ENCODE measurements at regions not wholly inside any gene's neighbourhood (a gene's known extent, or its start where the extent isn't known, plus 50 kb on each side); places are given as distances from the start of the nearest gene placed in this dataset.

- H3K18ac ChIP-seq (ENCODE audit: extremely low read depth, low read length), result no peak overlapping the region
- no peak overlapping the region for H2BK20ac ChIP-seq (ENCODE audit: low read length)
- no peaks in the 10 kb centered on the region for H4K20me1 ChIP-seq (replicated peaks in 1 of 2; ENCODE audit: control insufficient read depth in 1 of 2, insufficient read depth in 2 of 2, low read length in 2 of 2)
- H3K79me2 ChIP-seq (ENCODE audit: control insufficient read depth in 1 of 2, insufficient read depth in 2 of 2, low read length in 2 of 2), result no peaks in the 10 kb centered on the region
- H3K4me3 ChIP-seq (ENCODE audit: extremely low read depth in 1 of 4, insufficient read depth in 2 of 4, low read depth in 3 of 4, low read length in 4 of 4), result no peak overlapping the region
- H3K9me3 ChIP-seq (ENCODE audit: insufficient read depth in 2 of 2, low read depth in 1 of 2, low read length in 1 of 2), result no peaks in the 10 kb centered on the region
- no peaks in the 10 kb centered on the region for H3K23me2 ChIP-seq (ENCODE audit: low read depth, low read length)
- no peak overlapping the region for H4K8ac ChIP-seq (ENCODE audit: extremely low read depth, insufficient read depth, low read length)
- FAIRE-seq (no peak), DNase-seq (ENCODE audit: low read depth in 1 of 2, low spot score in 2 of 2) (no peak)
- ChIA-PET CTCF (ENCODE audit: partially characterized antibody) (interaction anchor here (0.6 to 0.8 kb wide), 2 partner anchors 44 to 817 kb away, joined by 3 read pairs; no protein-coding TSS in a partner anchor), POLR2A (ENCODE audit: partially characterized antibody) (no interaction called here)
- no peak overlapping the region for H3K4ac ChIP-seq (replicated peaks; ENCODE audit: insufficient read length, low read depth, low read length)
- H2BK15ac ChIP-seq (ENCODE audit: low read length), result no peak overlapping the region
- H3K27ac ChIP-seq (ENCODE audit: low read depth, low read length), result no peak overlapping the region
- no peak overlapping the region for H3K9ac ChIP-seq (replicated peaks in 1 of 4; ENCODE audit: extremely low read depth in 1 of 4, low read depth in 3 of 4, low read length in 3 of 4)
- H4K91ac ChIP-seq (replicated peaks; ENCODE audit: insufficient read length, low read length), result no peak overlapping the region
- no peak overlapping the region for H2AFZ ChIP-seq (ENCODE audit: low read length)
- H3K56ac ChIP-seq (replicated peaks; ENCODE audit: insufficient read length, low read depth, low read length), result no peak overlapping the region
- no peak overlapping the region for H3K23ac ChIP-seq (ENCODE audit: insufficient read length)
- H2AK5ac ChIP-seq (ENCODE audit: low read depth, low read length), result no peak overlapping the region
- no peaks in the 10 kb centered on the region for H3K4me1 ChIP-seq (replicated peaks in 1 of 4; ENCODE audit: control insufficient read depth in 3 of 4, insufficient read depth in 4 of 4, low read length in 3 of 4)
- no peak overlapping the region for H4K5ac ChIP-seq (ENCODE audit: insufficient read length, low read depth, low read length)
- H3K4me2 ChIP-seq (ENCODE audit: insufficient read depth in 1 of 2, low read depth in 2 of 2, low read length in 2 of 2), result no peak overlapping the region
- H2BK5ac ChIP-seq (ENCODE audit: low read depth, low read length), result no peak overlapping the region
- H2BK120ac ChIP-seq (replicated peaks; ENCODE audit: low read depth, low read length), result no peak overlapping the region
- H3K14ac ChIP-seq (ENCODE audit: insufficient read length), result no peak overlapping the region
- WGBS, 2 experiments (ENCODE audit: extremely low coverage in 1 of 2, insufficient coverage in 1 of 2, insufficient read length in 1 of 2, insufficient replicate concordance in 2 of 2, low coverage in 1 of 2, low lambda C conversion rate in 2 of 2, missing lambda C conversion rate in 1 of 2), result 92% methylated on average over 4 of the region's 4 CpGs; no CpG with 5 or more reads in 1 of the 2 experiments
- TF ChIP-seq TAF7 (optimal IDR thresholded peaks at IDR 0.05; ENCODE audit: borderline replicate concordance, low read depth, low read length), result no peak
- no peak for TF ChIP-seq MAX (IDR thresholded peaks at IDR 0.05)
- TF ChIP-seq SIN3A (conservative IDR thresholded peaks at IDR 0.05 in 1 of 2, IDR thresholded peaks at IDR 0.05 in 1 of 2; ENCODE audit: low read depth in 1 of 2, low read length in 2 of 2), result no peak
- TF ChIP-seq RAD21 (IDR thresholded peaks at IDR 0.05 in 1 of 2, conservative IDR thresholded peaks at IDR 0.05 in 1 of 2; ENCODE audit: low read depth in 2 of 2, low read length in 2 of 2), result no peak
- TF ChIP-seq SP1 (IDR thresholded peaks at IDR 0.05; ENCODE audit: low read depth, low read length), result no peak
- TF ChIP-seq ATF3 (IDR thresholded peaks at IDR 0.05; ENCODE audit: insufficient read depth, low read depth, low read length), result no peak
- TF ChIP-seq SRF (IDR thresholded peaks at IDR 0.05; ENCODE audit: low read depth, low read length), result no peak
- no peak for TF ChIP-seq RBBP5 (IDR thresholded peaks at IDR 0.05; ENCODE audit: borderline replicate concordance, low read depth, low read length)
- TF ChIP-seq ZNF274 (IDR thresholded peaks at IDR 0.05; ENCODE audit: borderline replicate concordance, extremely low read depth, low read length), result no peak
- no peak for TF ChIP-seq KDM5A (IDR thresholded peaks at IDR 0.05; ENCODE audit: low read length)
- TF ChIP-seq KDM4A (IDR thresholded peaks at IDR 0.05; ENCODE audit: low read depth, low read length, severe bottlenecking), result no peak
- H3K27me3 ChIP-seq (replicated peaks in 1 of 4; ENCODE audit: control insufficient read depth in 3 of 4, extremely low read depth in 1 of 4, insufficient read depth in 3 of 4, low read length in 3 of 4), result no peaks in the 10 kb centered on the region
- no peaks in the 10 kb centered on the region for H3K36me3 ChIP-seq (ENCODE audit: control insufficient read depth in 2 of 4, insufficient read depth in 4 of 4, low read length in 3 of 4)
- no peak overlapping the region for H2BK12ac ChIP-seq (ENCODE audit: low read depth, low read length)
- H3K79me1 ChIP-seq (ENCODE audit: low read depth, low read length), result no peaks in the 10 kb centered on the region
These were observed 207.7 kb downstream of the DSEL start for GRCh38 chr18:67308819-67309218.

Data from H1 (cell line).